KOPT-K1 (cell line): ENCODE measurements at regions not wholly inside any gene's neighbourhood (a gene's known extent, or its start where the extent isn't known, plus 50 kb on each side); places are given as distances from the start of the nearest gene placed in this dataset.
"Not testable (repeated sequence)": the region's sequence is repeated elsewhere in the genome, so short reads cannot be mapped to it uniquely, and the experiment has no call there.

Source experiments
- H3K27ac ChIP-seq: fragments of 200-600 bp; sonication (generic); 2 replicates; pipeline ENCODE4 v1.5.1; 2016; ENCODE audit warnings: antibody characterized with exemption, mild to moderate bottlenecking, low read depth, low read length; ENCODE audit not compliant: poor library complexity, severe bottlenecking
- H3K36me3 ChIP-seq: fragments of 200-600 bp; sonication (generic); 2 replicates; pipeline ENCODE4 v1.5.1; 2017; ENCODE audit warnings: antibody characterized with exemption, mild to moderate bottlenecking, low read length, moderate library complexity; ENCODE audit not compliant: insufficient read depth
- H3K9me3 ChIP-seq: fragments of 200-600 bp; sonication (generic); 2 replicates; pipeline ENCODE4 v1.5.1; 2017; ENCODE audit warnings: antibody characterized with exemption, low read length, mild to moderate bottlenecking; ENCODE audit not compliant: insufficient read depth, poor library complexity, severe bottlenecking

DNA sequence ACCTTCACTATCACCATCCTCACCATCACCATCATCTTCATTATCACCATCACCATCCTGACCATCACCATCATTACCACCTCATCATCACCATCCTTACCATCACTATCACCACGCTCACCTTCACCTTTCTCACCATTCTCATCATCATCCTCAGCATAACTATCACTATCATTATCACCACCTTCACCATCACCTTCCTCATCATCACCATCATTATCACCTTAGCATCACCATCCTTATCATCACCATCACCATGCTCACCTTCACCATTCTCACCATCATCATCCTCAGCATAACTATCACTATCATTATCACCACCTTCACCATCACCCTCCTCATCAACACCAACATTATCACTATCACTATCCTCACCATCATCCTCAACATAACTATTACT lies 397.8 kb upstream of the ZNF337 start:
- H3K36me3 ChIP-seq, H3K9me3 ChIP-seq, H3K27ac ChIP-seq: not testable (repeated sequence)

DNA sequence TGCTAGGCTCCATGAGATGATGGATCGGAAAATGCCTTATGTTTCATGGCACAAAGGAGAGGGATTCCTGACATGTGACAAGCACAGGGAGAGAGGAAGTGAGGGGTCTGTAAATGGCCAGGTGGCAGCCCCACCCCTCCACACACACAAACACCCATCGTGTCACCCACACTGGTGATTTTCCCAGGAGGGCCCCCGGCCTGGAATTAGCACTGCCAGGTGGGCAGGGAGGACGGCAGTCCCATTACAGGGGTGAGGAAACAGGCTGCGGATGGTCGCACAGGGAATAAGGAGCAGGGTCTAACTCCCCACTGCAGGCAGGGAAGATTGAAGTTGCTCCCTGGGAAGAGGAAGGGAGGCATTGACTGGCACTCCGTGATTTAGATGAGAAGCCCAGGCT lies 395.3 kb upstream of the ZNF337 start:
- not testable (repeated sequence) for H3K9me3 ChIP-seq

DNA sequence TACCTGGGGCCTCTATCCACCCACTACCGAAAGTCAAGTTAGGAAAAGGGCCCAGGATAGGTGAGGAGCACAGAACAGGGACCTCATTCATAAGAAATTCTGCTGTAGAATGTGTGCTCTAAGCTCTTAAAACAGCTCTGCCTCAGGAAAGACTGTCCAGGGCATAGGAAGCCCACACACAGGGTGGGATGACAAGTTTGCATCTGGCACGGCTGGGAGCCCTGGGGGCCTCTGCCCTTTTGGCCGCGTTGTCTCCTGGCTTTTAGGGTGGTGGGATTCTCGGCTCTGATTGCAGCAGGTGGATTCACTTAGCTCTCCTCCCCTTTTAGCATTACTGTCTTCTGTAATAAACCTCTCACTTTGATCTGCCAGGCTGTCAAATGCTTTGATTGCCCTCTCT lies 389.5 kb upstream of the ZNF337 start:
- H3K27ac ChIP-seq, H3K9me3 ChIP-seq, H3K36me3 ChIP-seq: not testable (repeated sequence)

More for the DNA sequence above, 395.3 kb upstream of the ZNF337 start:
- H3K27ac ChIP-seq, H3K36me3 ChIP-seq: not testable (repeated sequence)

DNA sequence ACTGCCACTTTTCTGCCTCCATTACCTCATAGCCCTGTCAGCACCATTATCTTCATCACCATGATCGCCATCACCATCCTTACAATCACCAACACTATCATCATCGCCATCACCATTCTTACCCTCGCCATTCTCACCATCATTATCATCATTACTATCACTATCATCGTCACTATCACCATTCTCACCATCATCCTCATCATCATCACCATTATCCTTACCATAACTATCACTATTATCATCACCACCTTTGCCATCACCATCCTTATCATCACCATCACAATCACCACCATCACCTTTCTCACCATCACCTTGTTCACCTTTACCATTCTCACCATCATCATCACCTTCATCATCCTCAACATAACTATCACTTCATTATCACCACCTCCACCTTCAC lies 377.3 kb upstream of the ZNF337 start:
- H3K27ac ChIP-seq, H3K36me3 ChIP-seq, H3K9me3 ChIP-seq: not testable (repeated sequence)

DNA sequence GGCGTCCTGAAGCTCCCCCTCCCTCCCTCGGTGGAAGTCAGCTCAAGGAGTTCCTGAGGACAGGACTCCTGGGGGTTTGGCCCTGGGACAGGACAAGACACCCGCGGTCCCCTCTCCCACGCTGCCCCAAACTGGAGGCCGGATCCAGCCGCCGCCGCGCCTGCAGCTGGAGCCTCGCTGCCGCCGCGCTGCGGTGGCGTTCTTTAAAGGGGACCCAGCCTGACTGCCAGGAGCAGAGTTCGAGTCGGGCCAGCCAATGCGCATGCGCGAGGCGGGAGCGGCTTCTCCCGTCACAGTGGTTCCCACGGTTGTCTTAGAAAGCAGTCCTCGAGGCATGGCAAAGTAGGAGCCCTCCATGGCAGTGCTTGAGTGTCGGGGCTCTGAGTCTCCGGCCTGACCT lies 362.7 kb upstream of the ZNF337 start:
- H3K27ac ChIP-seq, H3K36me3 ChIP-seq, H3K9me3 ChIP-seq: not testable (repeated sequence)

DNA sequence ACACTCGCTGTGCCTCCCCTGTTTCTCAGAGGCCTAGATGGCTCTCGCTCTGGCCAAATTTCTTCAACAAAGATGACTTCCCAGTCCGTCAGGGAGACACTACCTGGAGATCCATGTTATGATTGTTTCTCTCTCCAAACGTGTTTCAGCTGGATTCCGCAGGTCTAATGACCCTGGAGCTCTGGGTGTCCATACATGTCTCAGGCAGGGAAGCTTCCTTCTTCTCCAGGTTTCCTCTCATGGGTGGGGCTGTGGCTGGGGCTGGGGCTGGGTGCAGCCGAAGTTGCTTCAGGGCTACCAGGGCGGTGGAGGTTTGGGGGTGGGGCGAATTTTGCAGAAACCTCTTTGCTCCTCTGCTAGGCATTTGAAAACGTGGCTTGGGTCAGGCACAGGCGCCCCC lies 361.8 kb upstream of the ZNF337 start:
- H3K9me3 ChIP-seq, H3K36me3 ChIP-seq, H3K27ac ChIP-seq: not testable (repeated sequence)

DNA sequence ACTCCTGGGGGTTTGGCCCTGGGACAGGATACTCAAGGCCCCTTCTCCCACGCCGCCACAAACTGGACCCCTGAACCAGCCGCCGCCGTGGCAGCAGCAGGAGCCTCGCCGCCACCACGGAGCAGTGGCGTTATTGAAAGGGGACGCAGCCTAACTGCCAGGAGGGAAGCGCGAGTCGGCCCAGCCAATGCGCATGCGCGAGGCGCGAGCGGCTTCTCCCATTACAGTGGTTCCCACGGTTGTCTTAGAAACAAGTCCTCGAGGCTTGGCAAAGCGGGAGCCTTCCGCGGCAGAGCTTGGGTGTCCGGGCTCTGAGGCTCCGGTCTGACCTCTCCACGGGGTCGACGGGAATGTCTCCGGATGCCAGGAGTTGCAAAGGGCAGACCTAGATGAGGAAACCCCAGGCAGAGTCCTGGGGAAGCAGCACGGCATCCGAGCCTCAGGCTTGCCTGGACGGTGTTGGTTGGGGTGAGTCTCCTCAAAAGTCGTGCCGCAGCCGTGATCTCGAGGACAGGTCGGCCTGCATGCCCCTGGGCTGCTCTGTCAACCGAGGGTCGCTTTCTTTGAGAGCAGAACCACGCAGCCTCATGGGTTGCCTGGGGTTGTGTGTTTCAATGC lies 360.6 kb upstream of the ZNF337 start:
- H3K9me3 ChIP-seq, H3K36me3 ChIP-seq, H3K27ac ChIP-seq: not testable (repeated sequence)

DNA sequence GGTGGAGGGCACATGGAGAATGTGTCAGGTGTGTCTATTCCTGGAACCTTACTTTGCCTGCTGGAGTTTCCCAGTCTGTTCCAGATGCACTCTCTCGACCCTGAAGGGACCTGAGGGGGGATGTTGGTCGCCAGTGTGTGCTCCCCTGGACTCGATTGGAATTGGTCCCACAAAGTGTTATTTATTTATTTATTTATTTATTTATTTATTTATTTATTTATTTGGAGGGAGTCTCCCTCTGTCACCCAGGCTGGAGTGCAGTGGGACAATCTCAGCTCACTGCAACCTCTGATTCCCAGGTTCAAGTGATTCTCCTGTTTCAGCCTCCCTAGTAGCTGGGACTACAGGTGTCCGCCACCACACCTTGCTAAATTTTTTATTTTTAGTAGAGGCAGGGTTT lies 329.1 kb upstream of the ZNF337 start:
- H3K27ac ChIP-seq, H3K36me3 ChIP-seq, H3K9me3 ChIP-seq: not testable (repeated sequence)

DNA sequence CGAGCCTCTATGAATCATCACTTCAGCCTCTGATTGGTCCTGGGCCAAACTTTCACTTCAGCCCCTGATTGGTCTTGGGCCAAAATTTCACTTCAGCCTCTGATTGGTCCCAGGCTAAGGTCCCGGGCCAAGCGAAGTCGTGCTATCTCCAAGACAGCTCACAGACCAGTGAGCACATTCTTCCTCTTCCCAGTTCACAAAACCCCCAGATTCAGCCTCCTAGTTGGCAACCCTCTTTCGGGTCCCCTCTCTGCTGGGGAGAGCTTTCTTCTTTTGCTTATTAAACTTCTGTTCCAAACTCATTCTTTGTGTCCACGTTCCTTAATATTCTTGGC lies 314.3 kb upstream of the ZNF337 start:
- not testable (repeated sequence) for H3K36me3 ChIP-seq, H3K27ac ChIP-seq, H3K9me3 ChIP-seq

DNA sequence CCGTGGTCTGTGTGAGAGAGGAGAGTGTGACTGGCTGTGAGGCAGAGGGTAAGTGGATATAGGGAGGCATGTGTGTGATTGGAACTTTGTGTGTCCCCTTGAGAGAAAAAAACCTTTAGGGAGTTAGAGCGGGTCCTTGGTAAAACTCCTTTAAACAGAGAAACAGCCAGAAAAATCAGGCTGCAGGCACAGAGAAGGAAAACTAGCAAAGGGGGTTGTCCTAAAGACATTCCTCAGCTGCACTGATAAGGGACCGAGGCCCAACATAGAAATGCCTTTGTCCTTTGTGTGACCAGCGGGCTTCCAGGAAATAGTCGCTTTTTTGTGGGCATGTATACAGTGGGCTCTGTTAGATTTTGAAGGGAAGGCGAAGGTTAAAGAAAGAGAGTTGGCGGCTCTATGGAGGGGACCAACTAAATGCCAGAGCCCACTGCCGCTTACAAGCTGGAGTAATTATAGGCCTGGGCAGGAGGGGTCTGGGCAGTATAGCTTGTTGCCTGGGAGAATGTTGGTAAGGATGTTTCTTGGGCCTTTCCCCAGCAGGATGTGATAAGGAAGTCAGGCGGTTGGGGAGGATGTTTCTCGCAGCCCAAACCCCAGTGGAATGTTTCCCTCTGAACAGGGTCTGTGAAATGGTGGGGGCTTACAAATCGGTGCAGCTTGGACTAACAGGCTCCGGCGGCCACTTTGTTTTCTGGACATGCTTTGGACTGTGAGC lies 313.7 kb upstream of the ZNF337 start:
- H3K27ac ChIP-seq, H3K36me3 ChIP-seq: not testable (repeated sequence)

DNA sequence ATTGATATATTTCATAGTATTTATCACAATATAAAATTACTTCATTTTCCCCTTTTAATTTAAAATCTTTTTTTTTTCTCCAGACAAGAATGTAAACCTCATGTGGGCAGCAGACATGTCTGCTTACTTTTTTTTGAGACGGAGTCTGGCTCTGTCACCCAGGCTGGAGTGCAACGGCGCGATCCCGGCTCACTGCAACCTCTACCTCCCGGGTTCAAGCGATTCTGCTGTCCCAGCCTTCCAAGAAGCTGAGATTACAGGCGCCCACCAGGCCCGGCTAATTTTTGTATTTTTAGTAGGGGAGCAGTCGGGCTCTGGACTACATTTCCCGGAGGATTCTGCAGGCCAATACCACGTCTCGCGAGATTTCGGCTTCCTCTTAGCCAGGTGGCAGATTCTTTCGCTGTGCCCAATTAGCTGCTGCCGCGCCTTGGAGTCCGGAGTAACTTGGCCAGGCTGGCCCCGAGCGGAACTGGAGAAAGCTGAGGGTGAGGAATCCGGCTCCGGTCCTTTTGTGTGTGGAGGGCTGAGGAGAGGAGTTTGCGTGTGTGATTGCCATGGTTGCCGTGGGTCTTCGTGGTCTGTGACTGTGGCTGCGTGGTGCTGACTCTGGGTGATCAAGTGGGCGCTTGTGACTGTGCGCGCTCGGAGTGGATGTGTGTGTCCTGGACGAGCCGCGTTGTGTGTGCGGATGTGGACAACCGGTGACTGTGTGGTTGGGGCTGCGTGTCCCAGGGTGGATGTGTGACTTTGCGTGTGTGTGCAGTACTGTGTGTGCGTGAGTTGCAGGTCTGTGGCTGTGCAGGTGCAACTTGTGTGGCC lies 313.0 kb upstream of the ZNF337 start:
- not testable (repeated sequence) for H3K27ac ChIP-seq, H3K9me3 ChIP-seq, H3K36me3 ChIP-seq

More for the DNA sequence above, 313.7 kb upstream of the ZNF337 start:
- not testable (repeated sequence) for H3K9me3 ChIP-seq

DNA sequence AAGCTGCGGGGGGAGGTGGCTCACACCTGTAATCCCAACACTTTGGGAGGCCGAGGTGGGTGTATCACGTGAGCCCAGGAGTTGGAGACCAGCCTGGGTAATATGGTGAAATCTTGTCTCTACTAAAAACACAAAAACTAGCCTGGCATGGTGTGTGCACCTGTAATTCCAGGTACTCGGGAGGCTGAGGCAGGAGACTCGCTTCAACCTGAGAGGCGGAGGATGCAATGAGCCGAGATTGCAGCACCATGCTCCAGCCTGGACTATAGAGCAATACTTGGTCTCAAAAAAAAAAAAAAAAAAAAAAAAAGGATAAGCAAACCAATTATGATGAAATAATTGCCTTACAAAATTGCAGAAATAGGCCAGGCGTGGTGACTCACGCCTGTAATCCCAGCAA lies 311.4 kb upstream of the ZNF337 start:
- not testable (repeated sequence) for H3K27ac ChIP-seq, H3K9me3 ChIP-seq

DNA sequence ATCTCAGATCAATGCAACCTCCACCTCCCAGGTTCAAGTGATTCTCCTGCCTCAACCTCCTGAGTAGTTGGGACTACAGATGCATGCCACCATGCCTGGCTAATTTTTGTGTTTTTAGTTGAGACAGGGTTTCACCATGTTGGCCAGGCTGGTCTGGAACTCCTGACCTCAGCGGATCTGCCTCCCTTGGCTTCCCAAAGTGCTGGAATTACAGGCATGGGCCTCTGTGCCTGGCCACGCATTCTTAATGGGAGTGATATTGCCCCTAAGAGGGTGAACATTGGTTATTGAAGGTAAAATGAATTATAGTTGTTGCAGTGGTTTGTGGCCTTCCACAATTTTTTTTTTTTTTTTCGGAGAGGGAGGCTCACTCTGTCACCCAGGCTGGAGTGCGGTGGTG lies 309.5 kb upstream of the ZNF337 start:
- not testable (repeated sequence) for H3K36me3 ChIP-seq, H3K27ac ChIP-seq, H3K9me3 ChIP-seq

More for the DNA sequence above, 311.4 kb upstream of the ZNF337 start:
- not testable (repeated sequence) for H3K36me3 ChIP-seq

DNA sequence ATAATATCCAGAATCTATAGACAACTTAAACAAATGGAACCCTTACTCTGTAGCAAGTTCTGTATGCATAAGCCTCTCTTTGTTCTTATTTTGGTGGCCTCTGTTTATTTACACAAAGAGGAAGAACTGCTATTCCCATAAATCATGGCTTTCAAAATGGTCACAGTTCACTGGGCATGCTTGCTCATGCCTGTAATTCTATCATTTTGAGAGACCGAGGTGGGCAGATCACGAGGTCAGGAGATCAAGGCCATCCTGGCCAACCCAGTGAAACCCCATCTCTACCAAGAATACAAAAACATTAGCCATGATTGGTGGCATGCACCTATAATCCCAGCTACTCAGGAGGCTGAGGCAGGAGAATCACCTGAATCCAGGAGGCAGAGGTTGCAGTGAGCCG lies 307.3 kb upstream of the ZNF337 start:
- H3K27ac ChIP-seq, H3K9me3 ChIP-seq, H3K36me3 ChIP-seq: not testable (repeated sequence)

DNA sequence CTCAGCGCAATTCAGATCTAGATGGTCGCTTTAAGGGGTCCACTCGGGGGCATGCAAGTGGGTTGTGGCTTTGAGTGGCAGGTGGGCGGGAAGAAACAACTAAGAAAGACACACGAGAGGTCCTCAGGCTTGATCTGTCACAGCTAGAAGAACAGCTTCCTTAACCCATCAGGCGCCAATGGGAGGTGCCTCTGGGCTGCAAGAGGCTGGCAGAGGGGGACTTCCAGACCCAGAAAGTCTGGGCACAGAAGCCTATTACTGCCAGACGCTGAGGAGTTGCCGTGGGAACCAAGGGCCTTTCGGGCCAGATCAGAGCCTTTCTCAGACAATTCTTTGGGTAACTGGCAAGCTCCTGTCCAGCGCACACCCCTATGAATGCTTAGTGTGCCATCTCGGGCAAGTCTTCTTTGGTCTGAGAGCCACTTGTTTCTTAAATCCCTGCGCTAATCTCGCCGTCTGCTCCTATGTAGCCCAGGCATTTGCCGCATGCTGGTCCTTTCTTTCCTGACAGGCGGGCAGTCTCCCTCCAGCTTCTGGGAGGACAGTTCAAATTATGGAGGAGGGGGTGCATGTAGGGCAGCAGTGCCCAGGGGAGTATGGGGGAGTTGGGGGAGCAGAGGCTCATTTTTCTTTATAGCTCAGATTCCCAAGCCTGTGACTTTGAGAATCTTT lies 300.9 kb upstream of the ZNF337 start:
- H3K9me3 ChIP-seq, H3K27ac ChIP-seq, H3K36me3 ChIP-seq: not testable (repeated sequence)
